H1 (cell line): ENCODE measurements at regions not wholly inside any gene's neighbourhood (a gene's known extent, or its start where the extent isn't known, plus 50 kb on each side); places are given as distances from the start of the nearest gene placed in this dataset.

ENCODE experiments used
- CTCF ChIA-PET: fragments of 300-600 bp; sonication (Branson Sonifier 250); formaldehyde crosslinking; loops from one replicate; lab custom pipeline; 2021; ENCODE audit not compliant: partially characterized antibody; lab: Charles Lee
- POLR2A ChIA-PET: fragments of 300-600 bp; sonication (Branson Sonifier 250); formaldehyde crosslinking; loops from one replicate; lab custom pipeline; 2021; ENCODE audit warnings: inconsistent platforms; ENCODE audit not compliant: partially characterized antibody; lab: Charles Lee
- DNase-seq, 2 experiments: peaks; one replicate each; pipeline versions ENCODE4 v3.0.0 to v3.0.0-alpha.2; 2010 to 2022; ENCODE audit warnings: low spot score in 2 of 2, low read depth in 1 of 2, mixed read lengths in 1 of 2
- FAIRE-seq: peaks from 2 replicates; lab custom pipeline; 2011; peaks lifted over from hg19 to GRCh38; lab: Jason Lieb, UNC
- H2AFZ ChIP-seq: 2 replicates; pipeline ENCODE4 v1.8.1; 2012; ENCODE audit warnings: low read length, inconsistent platforms
- H2AK5ac ChIP-seq: 2 replicates; pipeline ENCODE4 v1.6.1; 2013; ENCODE audit warnings: low read depth, low read length
- H2BK120ac ChIP-seq: replicated peaks from 2 replicates; pipeline ENCODE3; 2013; ENCODE audit warnings: low read depth, low read length, inconsistent platforms
- H2BK12ac ChIP-seq: 2 replicates; pipeline ENCODE4 v1.6.1; 2013; ENCODE audit warnings: low read depth, low read length
- H2BK15ac ChIP-seq: 2 replicates; pipeline ENCODE4 v1.6.1; 2013; ENCODE audit warnings: low read length
- H2BK20ac ChIP-seq: 2 replicates; pipeline ENCODE4 v1.6.1; 2013; ENCODE audit warnings: low read length
- H2BK5ac ChIP-seq: 2 replicates; pipeline ENCODE4 v1.6.1; 2013; ENCODE audit warnings: low read depth, low read length
- H3K14ac ChIP-seq: 2 replicates; pipeline ENCODE4 v1.6.1; 2013; ENCODE audit warnings: inconsistent platforms; ENCODE audit not compliant: insufficient read length
- H3K18ac ChIP-seq: 2 replicates; pipeline ENCODE4 v1.6.1; 2013; ENCODE audit warnings: low read length; ENCODE audit errors: extremely low read depth
- H3K23ac ChIP-seq: 2 replicates; pipeline ENCODE4 v1.6.1; 2013; ENCODE audit warnings: inconsistent platforms; ENCODE audit not compliant: insufficient read length
- H3K23me2 ChIP-seq: 2 replicates; pipeline ENCODE4 v1.6.1; 2013; ENCODE audit warnings: low read depth, low read length
- H3K27ac ChIP-seq: 2 replicates; pipeline ENCODE4 v1.6.1; 2011; ENCODE audit warnings: low read depth, low read length, inconsistent platforms
- H3K27me3 ChIP-seq, 4 experiments: replicated peaks in 1 of 4; 1 replicate in 1 of 4; 2 replicates in 3 of 4; pipeline versions ENCODE4 v1.6.1 to v1.8.1; 2011 to 2013; ENCODE audit warnings: low read length in 3 of 4, mild to moderate bottlenecking in 3 of 4, inconsistent platforms in 2 of 4, mixed read lengths in 2 of 4, moderate library complexity in 1 of 4; ENCODE audit not compliant: control insufficient read depth in 3 of 4, insufficient read depth in 3 of 4; ENCODE audit errors: extremely low read depth in 1 of 4
- H3K36me3 ChIP-seq, 4 experiments: 2 replicates each; pipeline versions ENCODE4 v1.6.1 to v1.8.1; 2011 to 2013; ENCODE audit warnings: mild to moderate bottlenecking in 4 of 4, low read length in 3 of 4, moderate library complexity in 2 of 4, control low read depth in 1 of 4, inconsistent platforms in 1 of 4; ENCODE audit not compliant: insufficient read depth in 4 of 4, control insufficient read depth in 2 of 4
- H3K4ac ChIP-seq: replicated peaks from 2 replicates; pipeline ENCODE3; 2013; ENCODE audit warnings: low read length, low read depth, mixed read lengths, inconsistent platforms; ENCODE audit not compliant: insufficient read length
- H3K4me1 ChIP-seq, 4 experiments: replicated peaks in 1 of 4; 1 replicate in 1 of 4; 2 replicates in 3 of 4; pipeline versions ENCODE4 v1.6.1 to v1.8.1; 2011 to 2013; ENCODE audit warnings: low read length in 3 of 4, inconsistent platforms in 2 of 4, mixed read lengths in 1 of 4; ENCODE audit not compliant: insufficient read depth in 4 of 4, control insufficient read depth in 3 of 4
- H3K4me2 ChIP-seq, 2 experiments: 2 replicates each; pipeline versions ENCODE4 v1.6.1 to v1.8.1; 2011 to 2013; ENCODE audit warnings: low read depth in 2 of 2, low read length in 2 of 2, control low read depth in 1 of 2, inconsistent platforms in 1 of 2, mild to moderate bottlenecking in 1 of 2; ENCODE audit not compliant: insufficient read depth in 1 of 2
- H3K4me3 ChIP-seq, 4 experiments: fragments of 200-600, 300-600 bp in 1 of 4; sonication (generic), shearing (Covaris generic), sonication (Bioruptor Twin) in 1 of 4; 2 replicates each; pipeline versions ENCODE4 v1.5.1 to v1.8.1; 2011 to 2016; ENCODE audit warnings: low read length in 4 of 4, low read depth in 3 of 4, control low read depth in 2 of 4, inconsistent platforms in 2 of 4, mild to moderate bottlenecking in 2 of 4, mixed read lengths in 1 of 4, moderate library complexity in 1 of 4; ENCODE audit not compliant: insufficient read depth in 2 of 4; ENCODE audit errors: extremely low read depth in 1 of 4
- H3K56ac ChIP-seq: replicated peaks from 2 replicates; pipeline ENCODE3; 2013; ENCODE audit warnings: low read depth, mild to moderate bottlenecking, mixed read lengths, low read length, inconsistent platforms; ENCODE audit not compliant: insufficient read length
- H3K79me1 ChIP-seq: 2 replicates; pipeline ENCODE4 v1.6.1; 2013; ENCODE audit warnings: low read depth, low read length, control low read depth
- H3K79me2 ChIP-seq, 2 experiments: 2 replicates each; pipeline versions ENCODE4 v1.6.1 to v1.8.1; 2012 to 2013; ENCODE audit warnings: low read length in 2 of 2, mild to moderate bottlenecking in 2 of 2, inconsistent platforms in 1 of 2; ENCODE audit not compliant: insufficient read depth in 2 of 2, control insufficient read depth in 1 of 2
- H3K9ac ChIP-seq, 4 experiments: replicated peaks in 1 of 4; 1 replicate in 1 of 4; 2 replicates in 3 of 4; pipeline versions ENCODE4 v1.6.1 to v1.8.1; 2011 to 2013; ENCODE audit warnings: low read depth in 3 of 4, low read length in 3 of 4, control low read depth in 2 of 4, mild to moderate bottlenecking in 2 of 4, moderate library complexity in 2 of 4, inconsistent platforms in 1 of 4; ENCODE audit errors: extremely low read depth in 1 of 4
- H3K9me3 ChIP-seq, 2 experiments: 2 replicates each; pipeline versions ENCODE4 v1.6.1 to v1.8.1; 2012 to 2013; ENCODE audit warnings: mild to moderate bottlenecking in 2 of 2, moderate library complexity in 2 of 2, control low read depth in 1 of 2, inconsistent platforms in 1 of 2, low read depth in 1 of 2, low read length in 1 of 2, mixed read lengths in 1 of 2; ENCODE audit not compliant: insufficient read depth in 2 of 2
- H4K20me1 ChIP-seq, 2 experiments: replicated peaks in 1 of 2; 2 replicates each; pipeline versions ENCODE3 to v1.8.1; 2011 to 2013; ENCODE audit warnings: inconsistent platforms in 2 of 2, low read length in 2 of 2, mild to moderate bottlenecking in 1 of 2; ENCODE audit not compliant: insufficient read depth in 2 of 2, control insufficient read depth in 1 of 2
- H4K5ac ChIP-seq: 2 replicates; pipeline ENCODE4 v1.6.1; 2013; ENCODE audit warnings: low read length, low read depth, mixed read lengths, inconsistent platforms; ENCODE audit not compliant: insufficient read length
- H4K8ac ChIP-seq: 2 replicates; pipeline ENCODE4 v1.8.0; 2013; ENCODE audit warnings: mild to moderate bottlenecking, moderate library complexity, low read length, inconsistent platforms; ENCODE audit not compliant: insufficient read depth; ENCODE audit errors: extremely low read depth
- H4K91ac ChIP-seq: replicated peaks from 2 replicates; pipeline ENCODE3; 2013; ENCODE audit warnings: low read length, mixed read lengths, inconsistent platforms; ENCODE audit not compliant: insufficient read length
- GABPA ChIP-seq: IDR thresholded peaks from 2 replicates; pipeline ENCODE4 v1.6.1; 2011; ENCODE audit warnings: mild to moderate bottlenecking, low read length, moderate library complexity, borderline replicate concordance; ENCODE audit not compliant: insufficient read depth
- SIX5 ChIP-seq: IDR thresholded peaks from 2 replicates; pipeline ENCODE4 v1.6.1; 2011; ENCODE audit warnings: mild to moderate bottlenecking, low read depth, low read length
- SP1 ChIP-seq: IDR thresholded peaks from 2 replicates; pipeline ENCODE4 v1.6.1; 2011; ENCODE audit warnings: low read depth, low read length
- WGBS, 2 experiments: shearing (Covaris generic) in 1 of 2; methylation state at CpG; one replicate each; pipeline versions ENCODE4 v1.1.6 to v1.1.7; 2013 to 2015; ENCODE audit warnings: low lambda C conversion rate in 2 of 2, mixed read lengths in 2 of 2, inconsistent platforms in 1 of 2, low coverage in 1 of 2, missing lambda C conversion rate in 1 of 2; ENCODE audit not compliant: insufficient replicate concordance in 2 of 2, insufficient coverage in 1 of 2, insufficient read length in 1 of 2; ENCODE audit errors: extremely low coverage in 1 of 2, missing lambda C conversion rate in 1 of 2; 5-methylcytosine and 5-hydroxymethylcytosine counted together

GRCh38 chr1:58422436-58422835, 124.1 kb downstream of the OMA1 start:
- Histone ChIP-seq H3K23ac (no peak overlapping the region), H3K79me2 (no peaks in the 10 kb centered on the region), H3K4me2 (no peak overlapping the region), H3K4me3 (no peak overlapping the region), H4K91ac (no peak overlapping the region), H2AFZ (no peak overlapping the region), H2BK15ac (no peak overlapping the region), H2BK12ac (no peak overlapping the region), H3K27ac (no peak overlapping the region), H4K8ac (no peak overlapping the region), H3K9ac (no peak overlapping the region), H3K18ac (no peak overlapping the region), H3K9me3 (no peaks in the 10 kb centered on the region), H3K36me3 (no peaks in the 10 kb centered on the region), H3K4me1 (no peaks in the 10 kb centered on the region), H3K14ac (no peak overlapping the region), H2BK120ac (no peak overlapping the region), H3K4ac (no peak overlapping the region), H3K79me1 (no peaks in the 10 kb centered on the region), H3K56ac (no peak overlapping the region), H2AK5ac (no peak overlapping the region), H2BK5ac (no peak overlapping the region), H4K5ac (no peak overlapping the region), H2BK20ac (no peak overlapping the region), H4K20me1 (no peaks in the 10 kb centered on the region), H3K27me3 (no peaks in the 10 kb centered on the region), H3K23me2 (no peaks in the 10 kb centered on the region)
- POLR2A ChIA-PET = no interaction called here
- CTCF ChIA-PET = no interaction called here
- TF ChIP-seq SP1 = no peak
- no peak for TF ChIP-seq SIX5
- no peak for TF ChIP-seq GABPA
- DNase-seq (no peak), FAIRE-seq (no peak)
- 86% methylated on average over 4 of the region's 4 CpGs; no CpG with 5 or more reads in 1 of the 2 experiments for WGBS, 2 experiments
